ENCODE measurements at regions not wholly inside any gene's neighbourhood (a gene's known extent, or its start where the extent isn't known, plus 50 kb on each side); places are given as distances from the start of the nearest gene placed in this dataset.

DNA sequence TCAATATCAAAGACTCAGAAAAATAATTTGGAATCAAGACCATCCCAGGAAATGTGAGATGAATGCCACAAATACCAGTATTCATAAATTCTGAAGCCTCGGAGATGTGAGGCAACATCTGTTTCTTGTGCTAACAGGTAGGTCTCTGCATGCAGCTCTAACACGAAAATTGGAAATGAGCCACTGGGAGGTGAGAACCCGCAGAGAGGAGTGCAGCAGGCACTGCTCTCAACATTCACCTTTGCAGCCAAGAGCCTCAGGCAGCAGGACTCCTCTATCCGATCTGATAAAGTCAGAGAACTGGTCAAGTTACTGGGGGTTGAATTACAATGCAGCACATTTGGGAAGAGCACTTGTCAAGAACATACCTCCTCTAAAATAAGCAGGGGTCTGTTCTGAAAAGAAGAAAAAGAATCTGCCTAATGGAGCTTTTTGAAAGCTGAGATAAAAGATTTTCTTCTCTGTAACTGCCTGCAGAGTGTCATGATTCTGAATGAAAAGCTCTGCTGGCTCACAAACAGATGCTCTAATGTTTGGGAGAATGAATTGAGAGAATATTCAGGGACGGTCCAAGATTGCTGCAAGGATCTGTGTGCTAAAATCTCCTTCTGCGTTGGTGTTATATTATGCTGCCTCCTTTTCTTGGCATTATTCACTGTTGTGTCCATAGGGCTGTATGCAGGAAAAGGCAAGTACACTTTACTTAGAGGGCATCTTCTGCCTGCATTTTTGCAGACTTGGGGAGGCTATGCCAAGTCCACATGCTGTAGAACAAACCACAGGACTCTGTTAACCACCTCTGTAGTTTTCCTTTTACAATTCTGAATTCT is 209.6 kb upstream of the KRR1 start:
- TF ChIP-seq CTCF (IDR thresholded peaks at IDR 0.05 in 8 of 11, conservative IDR thresholded peaks at IDR 0.05 in 3 of 11), result no peak
- no peak for TF ChIP-seq POLR2A (IDR thresholded peaks at IDR 0.05)

Data from spleen (tissue), 7 donors.